K562 (cell line): ENCODE measurements at regions not wholly inside any gene's neighbourhood (a gene's known extent, or its start where the extent isn't known, plus 50 kb on each side); places are given as distances from the start of the nearest gene placed in this dataset.

Experiments
- ATAC-seq: fragments of 200-7000 bp; cut with Tn5 transposase; 3 replicates; pipeline ENCODE4 v1.9.1; 2020; ENCODE audit warnings: moderate library complexity
- BruUV-seq: library from RNA; stranded (reverse); fragments of 400-500 nt; replicated peaks from 2 replicates; lab custom pipeline; 2021; lab: Mats Ljungman, UMichigan
- CTCF ChIA-PET: fragments of 300-600 bp; formaldehyde crosslinking; extraction: SDS; loops from one replicate; lab custom pipeline; 2021; ENCODE audit warnings: low intra/inter-chr PET ratio; lab: Yijun Ruan, JAX
- POLR2A ChIA-PET: fragments of 300-600, 350-650 bp; sonication (Branson Sonifier 250); formaldehyde crosslinking; extraction: SDS; loops from one replicate; lab custom pipeline; 2021; ENCODE audit warnings: antibody characterized with exemption, inconsistent platforms; lab: Yijun Ruan, JAX
- DNase-seq, 4 experiments: peaks; one replicate each; pipeline versions ENCODE4 v3.0.0 to v3.0.0-alpha.2; 2011 to 2018; ENCODE audit warnings: low spot score in 3 of 4, mixed read lengths in 3 of 4; ENCODE audit errors: extremely low read depth in 1 of 4
- FAIRE-seq: peaks from 2 replicates; lab custom pipeline; 2011; peaks lifted over from hg19 to GRCh38; lab: Jason Lieb, UNC
- H2AFZ ChIP-seq: 2 replicates; pipeline ENCODE4 v1.6.0; 2011; ENCODE audit warnings: low read depth, low read length, control low read depth, inconsistent platforms
- H3K27ac ChIP-seq: fragments of 200-600 bp; 3 replicates; pipeline ENCODE4 v1.8.0; 2011; ENCODE audit warnings: low read depth, mild to moderate bottlenecking, control low read depth, inconsistent platforms, low read length, moderate library complexity, mixed read lengths; ENCODE audit errors: extremely low read depth
- H3K27me3 ChIP-seq, 2 experiments: fragments of 300-600 bp in 1 of 2; 2 replicates in 1 of 2; 3 replicates in 1 of 2; pipeline versions ENCODE4 v1.6.0 to v1.8.0; 2011; ENCODE audit warnings: inconsistent platforms in 2 of 2, low read length in 2 of 2, mild to moderate bottlenecking in 1 of 2, mixed read lengths in 1 of 2, moderate library complexity in 1 of 2; ENCODE audit not compliant: control insufficient read depth in 2 of 2, insufficient read depth in 2 of 2
- H3K36me3 ChIP-seq: fragments of 300-600 bp; 3 replicates; pipeline ENCODE4 v1.8.0; 2011; ENCODE audit warnings: mild to moderate bottlenecking, low read length, inconsistent platforms; ENCODE audit not compliant: control insufficient read depth, insufficient read depth
- H3K4me1 ChIP-seq, 2 experiments: fragments of 200-600 bp in 1 of 2; replicated peaks in 1 of 2; 2 replicates in 1 of 2; 3 replicates in 1 of 2; pipeline versions ENCODE4 v1.5.1 to v1.8.0; 2011; ENCODE audit warnings: inconsistent platforms in 2 of 2, low read length in 2 of 2, mild to moderate bottlenecking in 1 of 2, mixed read lengths in 1 of 2, moderate library complexity in 1 of 2; ENCODE audit not compliant: control insufficient read depth in 2 of 2, insufficient read depth in 2 of 2
- H3K4me2 ChIP-seq: 2 replicates; pipeline ENCODE4 v1.6.1; 2011; ENCODE audit warnings: low read length, control low read depth, inconsistent platforms, mixed read lengths; ENCODE audit not compliant: insufficient read depth
- H3K4me3 ChIP-seq: fragments of 200-600 bp; sonication (generic), shearing (Covaris generic); 2 replicates; pipeline ENCODE4 v1.5.1; 2016; ENCODE audit warnings: control low read depth, inconsistent platforms
- H3K79me2 ChIP-seq: fragments of 200-600 bp; 3 replicates; pipeline ENCODE4 v1.8.0; 2011; ENCODE audit warnings: low read length, inconsistent platforms; ENCODE audit not compliant: control insufficient read depth, insufficient read depth
- H3K9ac ChIP-seq, 2 experiments: 2 replicates each; pipeline versions ENCODE4 v1.6.0 to v1.6.1; 2011; ENCODE audit warnings: low read depth in 2 of 2, low read length in 2 of 2, control low read depth in 1 of 2, inconsistent platforms in 1 of 2, mild to moderate bottlenecking in 1 of 2, mixed read lengths in 1 of 2; ENCODE audit not compliant: insufficient read depth in 1 of 2
- H3K9me1 ChIP-seq: one replicate; pipeline ENCODE4 v1.6.0; 2011; ENCODE audit warnings: inconsistent platforms, mild to moderate bottlenecking, low read length, moderate library complexity; ENCODE audit not compliant: control insufficient read depth, insufficient read depth
- H3K9me3 ChIP-seq: replicated peaks from 2 replicates; pipeline ENCODE4 v1.5.1; 2011; ENCODE audit warnings: low read depth, low read length, inconsistent platforms; ENCODE audit not compliant: control insufficient read depth, insufficient read depth
- H4K20me1 ChIP-seq: replicated peaks from 2 replicates; pipeline ENCODE4 v1.6.1; 2011; ENCODE audit warnings: low read length, inconsistent platforms, mixed read lengths; ENCODE audit not compliant: control insufficient read depth, insufficient read depth
- CBX2 ChIP-seq: fragments of 200-600 bp; sonication (generic); IDR thresholded peaks from one replicate; pipeline ENCODE4 v1.6.1; 2012; ENCODE audit warnings: mild to moderate bottlenecking, low read length, inconsistent platforms; ENCODE audit not compliant: insufficient read depth, poor library complexity, severe bottlenecking
- JUND ChIP-seq, 2 experiments: IDR thresholded peaks; 2 replicates in 1 of 2; 3 replicates in 1 of 2; pipeline ENCODE4 v1.6.1; 2011; ENCODE audit warnings: borderline replicate concordance in 2 of 2, low read depth in 2 of 2, low read length in 2 of 2, improper control_type of control experiment in 1 of 2, missing biosample characterization in 1 of 2, missing genetic modification characterization in 1 of 2, missing genetic modification reagents in 1 of 2
- KLF16 ChIP-seq: IDR thresholded peaks from 2 replicates; pipeline ENCODE4 v1.6.1; 2016; ENCODE audit warnings: antibody characterized with exemption
- RAD21 ChIP-seq, 2 experiments: fragments of 250-450 bp in 1 of 2; fragments of 450-650 bp in 1 of 2; sonication (Bioruptor Pico) in 1 of 2; formaldehyde crosslinking in 1 of 2; IDR thresholded peaks in 1 of 2; conservative IDR thresholded peaks in 1 of 2; 2 replicates each; pipeline versions ENCODE4 v1.4.0 to v1.8.0; 2020 to 2022; ENCODE audit warnings: mild to moderate bottlenecking in 2 of 2, moderate library complexity in 1 of 2
- ZNF316 ChIP-seq: fragments of 450-650 bp; IDR thresholded peaks from 2 replicates; pipeline ENCODE4 v1.6.1; 2016
- ZNF589 ChIP-seq: fragments of 200-800 bp; sonication (Bioruptor generic); IDR thresholded peaks from 2 replicates; pipeline ENCODE4 v1.6.1; 2016; ENCODE audit warnings: low read depth, missing genetic modification characterization, missing compliant biosample characterization
- ZNF592 ChIP-seq: fragments of 450-650 bp; IDR thresholded peaks from 2 replicates; pipeline ENCODE4 v1.6.1; 2017; ENCODE audit warnings: antibody characterized with exemption, mild to moderate bottlenecking
- ZSCAN29 ChIP-seq: fragments of 450-650 bp; IDR thresholded peaks from 2 replicates; pipeline ENCODE4 v1.6.1; 2017
- WGBS: fragments of 100-300 bp; shearing (Covaris generic); methylation state at CpG from one replicate; pipeline ENCODE4 v1.1.6; 2016; ENCODE audit warnings: low coverage, mixed read lengths; ENCODE audit not compliant: insufficient coverage; ENCODE audit errors: missing lambda C conversion rate; 5-methylcytosine and 5-hydroxymethylcytosine counted together
- in situ Hi-C: fragments of 300-500 bp; cut with MboI; formaldehyde crosslinking; loops from 4 replicates; pipeline ENCODE4 v1.15.0; 2018; ENCODE audit warnings: inconsistent platforms, mixed read lengths
- intact Hi-C: fragments of 100-400 bp; cut with micrococcal nuclease; formaldehyde crosslinking; loops from 2 replicates; pipeline ENCODE4 v1.14.2; 2022

DNA sequence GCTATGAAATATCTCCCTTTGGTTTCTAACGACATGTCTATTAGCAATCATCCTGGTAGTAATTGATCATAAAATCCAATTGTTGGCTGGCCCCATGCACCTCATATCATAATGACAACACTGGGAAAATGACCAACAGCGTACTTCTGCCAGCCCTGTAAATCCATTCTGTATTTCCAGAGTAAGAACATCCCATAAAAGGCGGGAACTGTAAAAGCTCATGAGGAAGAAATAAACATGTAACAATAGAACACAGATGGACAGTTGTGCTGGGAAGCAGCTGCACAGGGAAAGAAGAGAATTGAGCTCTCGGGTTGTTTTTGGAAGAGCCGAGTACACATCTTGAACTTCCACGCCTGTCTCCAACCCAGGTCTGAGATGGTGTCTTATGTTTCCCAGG, 218.7 kb downstream of the CMPK2 start (continued):
- TF ChIP-seq ZNF592 (no peak), ZSCAN29 (no peak), JUND (IDR thresholded peaks at IDR 0.05; ENCODE audit: borderline replicate concordance, low read depth, low read length) (no peak), JUND (tag; IDR thresholded peaks at IDR 0.05; ENCODE audit: borderline replicate concordance, low read depth, low read length) (no peak), RAD21 (CRISPR knock-in tag; conservative IDR thresholded peaks at IDR 0.05 in 1 of 2, IDR thresholded peaks at IDR 0.05 in 1 of 2) (no peak), ZNF589 (CRISPR knock-in tag) (no peak)

DNA sequence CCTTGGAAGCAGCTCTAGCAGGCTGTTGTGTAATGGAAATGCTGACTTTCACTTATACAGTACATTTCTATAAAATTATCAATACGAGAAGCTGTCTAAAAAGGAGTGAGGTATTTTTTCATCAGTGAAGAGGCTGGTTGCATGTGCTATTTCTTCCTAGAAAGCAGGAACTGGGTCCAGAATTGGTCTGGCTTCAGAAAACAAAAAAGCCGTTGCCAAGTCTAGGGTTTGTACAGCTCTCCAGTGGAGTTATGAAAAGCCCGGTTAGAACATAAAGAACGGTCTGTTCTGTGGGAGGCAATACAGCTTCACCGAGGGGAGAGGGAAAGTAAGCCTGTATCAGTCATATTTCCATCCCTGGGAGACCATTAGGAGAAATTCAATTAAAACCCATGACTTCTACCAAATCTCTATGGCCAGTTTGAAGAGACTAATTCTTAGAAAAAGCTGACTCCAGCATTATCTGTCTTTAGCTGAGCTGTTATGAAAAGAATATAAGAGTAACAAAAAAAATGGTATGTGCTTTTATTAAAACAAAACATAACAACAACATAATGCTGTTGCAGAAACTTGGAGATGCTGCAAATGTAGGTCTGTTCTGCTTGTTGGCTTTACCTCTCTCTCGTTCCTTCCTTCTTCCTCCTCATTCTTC, 217.0 kb downstream of the CMPK2 start:
- H3K27ac ChIP-seq, result no peak overlapping the region
- H3K4me2 ChIP-seq, result no peak overlapping the region
- no peaks in the 10 kb centered on the region for H4K20me1 ChIP-seq
- ChIA-PET POLR2A (no interaction called here), CTCF (no interaction called here)
- no peaks in the 10 kb centered on the region for H3K9me3 ChIP-seq
- 2% methylated on average over 6 of the region's 6 CpGs for WGBS
- DNase-seq (no peak), FAIRE-seq (no peak), ATAC-seq (no peak)
- in situ Hi-C loops, result no loop called here
- H2AFZ ChIP-seq, result no peak overlapping the region
- intact Hi-C loops, result no loop called here
- TF ChIP-seq KLF16 (no peak), CBX2 (no peak), ZNF316 (peak; percentile 20; the same call in 1 of the 2 replicates)
- TF ChIP-seq, all 486 proteins: peak for 1
- no peaks in the 10 kb centered on the region for H3K79me2 ChIP-seq
- no peaks in the 10 kb centered on the region for H3K27me3 ChIP-seq
- no peaks in the 10 kb centered on the region for H3K9me1 ChIP-seq
- no peak overlapping the region for H3K4me3 ChIP-seq
- H3K9ac ChIP-seq, result no peak overlapping the region
- BruUV-seq, result no TSS peak
- H3K4me1 ChIP-seq, result no peaks in the 10 kb centered on the region
- H3K36me3 ChIP-seq, result no peaks in the 10 kb centered on the region
